Endodermal cell (in vitro differentiated cells): ENCODE measurements at regions not wholly inside any gene's neighbourhood (a gene's known extent, or its start where the extent isn't known, plus 50 kb on each side); places are given as distances from the start of the nearest gene placed in this dataset.

Source experiments
- DNase-seq: peaks from one replicate; pipeline ENCODE4 v3.0.0-alpha.2; 2017
- H3K27ac ChIP-seq: 2 replicates; pipeline ENCODE4 v1.5.1; 2013; ENCODE audit warnings: mild to moderate bottlenecking, low read depth, low read length, moderate library complexity
- H3K27me3 ChIP-seq: 2 replicates; pipeline ENCODE4 v1.6.1; 2013; ENCODE audit warnings: mild to moderate bottlenecking, low read length, moderate library complexity; ENCODE audit not compliant: insufficient read depth, control insufficient read depth, poor library complexity, severe bottlenecking
- H3K36me3 ChIP-seq: 2 replicates; pipeline ENCODE4 v1.7.0; 2013; ENCODE audit warnings: mild to moderate bottlenecking, low read length, moderate library complexity; ENCODE audit not compliant: control insufficient read depth, insufficient read depth
- H3K4me1 ChIP-seq: one replicate; pipeline ENCODE4 v1.7.0; 2013; ENCODE audit warnings: low read length; ENCODE audit not compliant: control insufficient read depth, insufficient read depth
- H3K4me3 ChIP-seq: 2 replicates; pipeline ENCODE4 v1.5.1; 2013; ENCODE audit warnings: mild to moderate bottlenecking, low read length, moderate library complexity
- H3K9ac ChIP-seq: 2 replicates; pipeline ENCODE4 v1.6.1; 2013; ENCODE audit warnings: mild to moderate bottlenecking, low read length, moderate library complexity; ENCODE audit not compliant: poor library complexity, severe bottlenecking; ENCODE audit errors: extremely low read depth
- H3K9me3 ChIP-seq: 2 replicates; pipeline ENCODE4 v1.6.1; 2013; ENCODE audit warnings: mild to moderate bottlenecking, low read length, moderate library complexity; ENCODE audit not compliant: control insufficient read depth
- H3K27ac Mint-ChIP-seq: 2 replicates; pipeline ENCODE4 v1.8.0; 2020; ENCODE audit warnings: mixed read lengths
- H3K27me3 Mint-ChIP-seq: 2 replicates; pipeline ENCODE4 v1.8.0; 2021; ENCODE audit warnings: mild to moderate bottlenecking, mixed read lengths; ENCODE audit not compliant: insufficient read depth
- H3K36me3 Mint-ChIP-seq: 2 replicates; pipeline ENCODE4 v1.8.0; 2020; ENCODE audit warnings: low read depth, mixed read lengths
- H3K4me1 Mint-ChIP-seq: 2 replicates; pipeline ENCODE4 v1.8.0; 2020; ENCODE audit warnings: mixed read lengths
- H3K4me3 Mint-ChIP-seq: 2 replicates; pipeline ENCODE4 v1.8.0; 2020; ENCODE audit warnings: mild to moderate bottlenecking, moderate library complexity, mixed read lengths
- H3K9me3 Mint-ChIP-seq: 2 replicates; pipeline ENCODE4 v1.8.0; 2020; ENCODE audit warnings: mild to moderate bottlenecking, mixed read lengths
- WGBS, 2 experiments: methylation state at CpG; one replicate each; pipeline versions ENCODE4 v1.1.5 to v1.1.7; 2013; ENCODE audit warnings: missing lambda C conversion rate in 2 of 2, mixed read lengths in 1 of 2; ENCODE audit not compliant: insufficient coverage in 1 of 2, insufficient read length in 1 of 2; 5-methylcytosine and 5-hydroxymethylcytosine counted together
- TF ChIP-seq, protein P1 (sequence below): fragments of 200-600 bp; sonication (generic); conservative IDR thresholded peaks from 2 replicates; pipeline ENCODE4 v1.5.0; 2021; ENCODE audit warnings: antibody characterized with exemption, mild to moderate bottlenecking

DNA sequence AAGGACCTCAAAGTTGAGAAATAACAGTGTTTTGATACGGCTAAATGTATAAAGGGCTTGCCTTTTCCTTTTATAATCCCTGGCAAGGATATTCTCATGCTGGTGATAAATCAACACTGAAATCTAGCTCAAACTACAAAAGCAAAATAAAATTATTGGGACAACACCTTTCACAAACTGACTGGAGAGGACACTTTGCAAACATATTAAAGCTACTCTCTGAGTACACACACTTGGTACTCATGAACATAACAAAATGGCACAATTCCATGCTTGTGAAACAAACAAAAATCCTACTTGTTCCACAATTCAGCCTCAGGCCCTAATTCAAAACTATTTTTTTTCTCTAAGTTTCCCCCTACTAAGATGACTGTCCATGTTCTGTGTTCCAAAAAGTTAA is 305.8 kb downstream of the ETAA1 start:
- peaks cover 5% of the 10 kb centered on the region for H3K27me3 Mint-ChIP-seq
- H3K27ac Mint-ChIP-seq: no peak overlapping the region
- WGBS, 2 experiments: 85 to 100% methylated on average over 1 of the region's 1 CpG
- TF ChIP-seq, protein P1, sequence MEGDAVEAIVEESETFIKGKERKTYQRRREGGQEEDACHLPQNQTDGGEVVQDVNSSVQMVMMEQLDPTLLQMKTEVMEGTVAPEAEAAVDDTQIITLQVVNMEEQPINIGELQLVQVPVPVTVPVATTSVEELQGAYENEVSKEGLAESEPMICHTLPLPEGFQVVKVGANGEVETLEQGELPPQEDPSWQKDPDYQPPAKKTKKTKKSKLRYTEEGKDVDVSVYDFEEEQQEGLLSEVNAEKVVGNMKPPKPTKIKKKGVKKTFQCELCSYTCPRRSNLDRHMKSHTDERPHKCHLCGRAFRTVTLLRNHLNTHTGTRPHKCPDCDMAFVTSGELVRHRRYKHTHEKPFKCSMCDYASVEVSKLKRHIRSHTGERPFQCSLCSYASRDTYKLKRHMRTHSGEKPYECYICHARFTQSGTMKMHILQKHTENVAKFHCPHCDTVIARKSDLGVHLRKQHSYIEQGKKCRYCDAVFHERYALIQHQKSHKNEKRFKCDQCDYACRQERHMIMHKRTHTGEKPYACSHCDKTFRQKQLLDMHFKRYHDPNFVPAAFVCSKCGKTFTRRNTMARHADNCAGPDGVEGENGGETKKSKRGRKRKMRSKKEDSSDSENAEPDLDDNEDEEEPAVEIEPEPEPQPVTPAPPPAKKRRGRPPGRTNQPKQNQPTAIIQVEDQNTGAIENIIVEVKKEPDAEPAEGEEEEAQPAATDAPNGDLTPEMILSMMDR: no peak
- H3K4me3 Mint-ChIP-seq: no peak overlapping the region
- DNase-seq: no peak
- no peak overlapping the region for H3K4me3 ChIP-seq
- H3K9ac ChIP-seq: no peak overlapping the region
- no peaks in the 10 kb centered on the region for H3K9me3 ChIP-seq
- H3K27ac ChIP-seq: no peak overlapping the region
- H3K9me3 Mint-ChIP-seq: peaks cover 3% of the 10 kb centered on the region
- no peaks in the 10 kb centered on the region for H3K27me3 ChIP-seq
- no peaks in the 10 kb centered on the region for H3K36me3 ChIP-seq
- H3K4me1 ChIP-seq: peaks cover 10% of the 10 kb centered on the region
- H3K4me1 Mint-ChIP-seq: peaks cover 8% of the 10 kb centered on the region
- no peaks in the 10 kb centered on the region for H3K36me3 Mint-ChIP-seq

- no peaks in the 10 kb centered on the region for H3K9me3 Mint-ChIP-seq
- 89 to 95% methylated on average over 3 of the region's 3 CpGs for WGBS, 2 experiments
- H3K36me3 Mint-ChIP-seq: no peaks in the 10 kb centered on the region
- Histone ChIP-seq H3K4me1 (peaks cover 4% of the 10 kb centered on the region), H3K9ac (no peak overlapping the region), H3K27me3 (no peaks in the 10 kb centered on the region), H3K36me3 (no peaks in the 10 kb centered on the region), H3K9me3 (no peaks in the 10 kb centered on the region), H3K4me3 (no peak overlapping the region), H3K27ac (no peak overlapping the region)
- peaks cover 11% of the 10 kb centered on the region for H3K27me3 Mint-ChIP-seq
- TF ChIP-seq, protein P1: no peak
- no peak overlapping the region for H3K27ac Mint-ChIP-seq
- H3K4me3 Mint-ChIP-seq: no peak overlapping the region
- no peak for DNase-seq
- peaks cover under 1% of the 10 kb centered on the region for H3K4me1 Mint-ChIP-seq
Measured at GRCh38 chr2:67706082-67706481, 308.9 kb downstream of the ETAA1 start.

DNA sequence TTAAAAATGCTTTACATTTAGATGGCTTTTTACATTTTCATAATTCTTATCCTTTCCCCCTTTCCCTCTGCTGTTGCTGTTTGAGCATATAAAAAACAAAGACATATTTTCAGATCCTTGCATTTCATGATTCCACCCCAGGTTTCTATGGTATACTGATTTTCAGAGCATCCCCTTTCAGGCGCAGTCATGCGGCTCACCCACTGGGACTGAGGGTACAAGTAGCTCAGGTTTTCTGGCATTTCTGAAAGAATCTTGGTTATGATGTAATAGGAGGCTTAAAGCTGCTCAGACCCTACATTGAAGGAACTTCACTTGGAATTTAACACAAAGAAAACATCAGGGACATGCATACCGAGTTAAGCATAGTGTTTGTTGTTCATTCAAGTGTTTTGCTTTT is 310.8 kb downstream of the ETAA1 start:
- no peak overlapping the region for H3K27ac Mint-ChIP-seq
- Histone ChIP-seq H3K27me3 (no peaks in the 10 kb centered on the region), H3K9me3 (no peaks in the 10 kb centered on the region), H3K4me1 (no peaks in the 10 kb centered on the region), H3K36me3 (no peaks in the 10 kb centered on the region), H3K9ac (no peak overlapping the region), H3K4me3 (no peak overlapping the region), H3K27ac (no peak overlapping the region)
- H3K36me3 Mint-ChIP-seq: no peaks in the 10 kb centered on the region
- DNase-seq: no peak
- H3K27me3 Mint-ChIP-seq: peaks cover 10% of the 10 kb centered on the region
- TF ChIP-seq, protein P1: no peak
- H3K4me1 Mint-ChIP-seq: no peaks in the 10 kb centered on the region
- no peaks in the 10 kb centered on the region for H3K9me3 Mint-ChIP-seq
- WGBS, 2 experiments: 94 to 100% methylated on average over 1 to 3 of the region's 3 CpGs
- no peak overlapping the region for H3K4me3 Mint-ChIP-seq
